Myocyte (in vitro differentiated cells): ENCODE measurements at regions not wholly inside any gene's neighbourhood (a gene's known extent, or its start where the extent isn't known, plus 50 kb on each side); places are given as distances from the start of the nearest gene placed in this dataset.
"Not testable (repeated sequence)": the region's sequence is repeated elsewhere in the genome, so short reads cannot be mapped to it uniquely, and the experiment has no call there.

Experiments used
- DNase-seq: peaks from one replicate; pipeline ENCODE4 v3.0.0-alpha.2; 2012; ENCODE audit warnings: low read depth

- no peak for DNase-seq
Measured at GRCh38 chr21:18114810-18115209, 129.8 kb upstream of the CHODL start.

GRCh38 chr21:18104802-18105201 lies 139.8 kb upstream of the CHODL start:
- DNase-seq: no peak

GRCh38 chr21:18096413-18096812 lies 148.2 kb upstream of the CHODL start:
- not testable (repeated sequence) for DNase-seq

- DNase-seq: no peak
Measured at GRCh38 chr21:18089786-18090185, 154.8 kb upstream of the CHODL start.

GRCh38 chr21:18070392-18070791 lies 174.2 kb upstream of the CHODL start:
- DNase-seq: no peak

GRCh38 chr21:18069875-18070274 lies 174.8 kb upstream of the CHODL start:
- no peak for DNase-seq

GRCh38 chr21:18060402-18060801 lies 184.2 kb upstream of the CHODL start:
- DNase-seq: no peak

- DNase-seq: no peak
Measured at GRCh38 chr21:18058731-18059398, 185.8 kb upstream of the CHODL start.

GRCh38 chr21:18053151-18053550 lies 191.5 kb upstream of the CHODL start:
- DNase-seq: no peak

- DNase-seq: no peak
Measured at GRCh38 chr21:18049461-18049860, 195.2 kb upstream of the CHODL start.

GRCh38 chr21:18041012-18041411 lies 203.6 kb upstream of the CHODL start:
- DNase-seq: peak; percentile 12

- no peak for DNase-seq
Measured at GRCh38 chr21:18030248-18030647, 211.1 kb upstream of the C21orf91 start.

GRCh38 chr21:18026359-18026758 lies 207.2 kb upstream of the C21orf91 start:
- DNase-seq: no peak

GRCh38 chr21:18023711-18024110 lies 204.6 kb upstream of the C21orf91 start:
- no peak for DNase-seq

- no peak for DNase-seq
Measured at GRCh38 chr21:18023157-18023556, 204.0 kb upstream of the C21orf91 start.

GRCh38 chr21:18007121-18007520 lies 188.0 kb upstream of the C21orf91 start:
- no peak for DNase-seq

- DNase-seq: no peak
Measured at GRCh38 chr21:18006691-18007090, 187.5 kb upstream of the C21orf91 start.

GRCh38 chr21:18002393-18002792 lies 183.2 kb upstream of the C21orf91 start:
- no peak for DNase-seq

- peak; percentile 37 for DNase-seq
Measured at GRCh38 chr21:18000981-18001686, 182.0 kb upstream of the C21orf91 start.

GRCh38 chr21:17998599-17998998 lies 179.4 kb upstream of the C21orf91 start:
- not testable (repeated sequence) for DNase-seq

- DNase-seq: no peak
Measured at GRCh38 chr21:17989780-17990179, 170.6 kb upstream of the C21orf91 start.

GRCh38 chr21:17988102-17988437 lies 168.9 kb upstream of the C21orf91 start:
- DNase-seq: no peak
